ENCODE measurements at regions not wholly inside any gene's neighbourhood (a gene's known extent, or its start where the extent isn't known, plus 50 kb on each side); places are given as distances from the start of the nearest gene placed in this dataset.

DNA sequence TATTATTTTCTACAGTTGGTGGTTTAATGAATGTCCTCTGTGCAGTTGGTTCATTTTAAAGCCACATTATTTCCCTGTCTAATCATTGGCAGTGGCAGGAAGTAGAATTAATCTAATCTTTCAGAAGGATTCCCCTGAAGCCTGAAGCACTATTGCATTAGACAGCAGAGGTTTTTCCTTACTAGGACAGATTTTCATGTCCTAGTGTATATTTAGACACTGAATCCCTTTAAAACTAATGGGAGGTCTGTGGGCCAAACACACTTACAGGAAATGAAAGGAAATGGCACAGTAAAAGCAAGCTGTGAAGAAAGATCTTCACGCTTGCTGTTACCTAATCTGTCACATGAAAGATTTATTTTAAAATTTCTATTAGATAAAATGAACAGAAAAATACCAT lies 165.2 kb downstream of the SLC39A8 start:
- no peaks in the 10 kb centered on the region for H3K79me2 ChIP-seq (ENCODE audit: control insufficient read depth, insufficient read depth, low read length)
- no peak overlapping the region for H3K9ac ChIP-seq (ENCODE audit: insufficient read depth, low read length)
- no peak for TF ChIP-seq EZH2 (IDR thresholded peaks at IDR 0.05; ENCODE audit: low read length, missing control alignments)
- TF ChIP-seq, protein P1, sequence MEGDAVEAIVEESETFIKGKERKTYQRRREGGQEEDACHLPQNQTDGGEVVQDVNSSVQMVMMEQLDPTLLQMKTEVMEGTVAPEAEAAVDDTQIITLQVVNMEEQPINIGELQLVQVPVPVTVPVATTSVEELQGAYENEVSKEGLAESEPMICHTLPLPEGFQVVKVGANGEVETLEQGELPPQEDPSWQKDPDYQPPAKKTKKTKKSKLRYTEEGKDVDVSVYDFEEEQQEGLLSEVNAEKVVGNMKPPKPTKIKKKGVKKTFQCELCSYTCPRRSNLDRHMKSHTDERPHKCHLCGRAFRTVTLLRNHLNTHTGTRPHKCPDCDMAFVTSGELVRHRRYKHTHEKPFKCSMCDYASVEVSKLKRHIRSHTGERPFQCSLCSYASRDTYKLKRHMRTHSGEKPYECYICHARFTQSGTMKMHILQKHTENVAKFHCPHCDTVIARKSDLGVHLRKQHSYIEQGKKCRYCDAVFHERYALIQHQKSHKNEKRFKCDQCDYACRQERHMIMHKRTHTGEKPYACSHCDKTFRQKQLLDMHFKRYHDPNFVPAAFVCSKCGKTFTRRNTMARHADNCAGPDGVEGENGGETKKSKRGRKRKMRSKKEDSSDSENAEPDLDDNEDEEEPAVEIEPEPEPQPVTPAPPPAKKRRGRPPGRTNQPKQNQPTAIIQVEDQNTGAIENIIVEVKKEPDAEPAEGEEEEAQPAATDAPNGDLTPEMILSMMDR (conservative IDR thresholded peaks at IDR 0.05 in 1 of 2, IDR thresholded peaks at IDR 0.05 in 1 of 2; ENCODE audit: low read depth in 1 of 2, low read length in 2 of 2) = no peak
- no peaks in the 10 kb centered on the region for H4K20me1 ChIP-seq (ENCODE audit: control insufficient read depth, extremely low read depth, insufficient read depth, low read length)
- H3K36me3 ChIP-seq (ENCODE audit: control insufficient read depth, insufficient read depth, low read length) = no peaks in the 10 kb centered on the region
- no peaks in the 10 kb centered on the region for H3K4me1 ChIP-seq (ENCODE audit: control insufficient read depth, extremely low read depth, insufficient read depth, low read length)
- no peaks in the 10 kb centered on the region for H3K9me3 ChIP-seq (ENCODE audit: control insufficient read depth, insufficient read depth, low read depth, low read length)
- H3K27ac ChIP-seq (ENCODE audit: insufficient read depth, low read length) = no peak overlapping the region
- H2AFZ ChIP-seq (ENCODE audit: low read length) = no peak overlapping the region
- H3K27me3 ChIP-seq (ENCODE audit: control insufficient read depth, insufficient read depth, low read length) = no peaks in the 10 kb centered on the region
- H3K4me3 ChIP-seq (replicated peaks in 1 of 4; ENCODE audit: control extremely low read depth in 1 of 4, insufficient read depth in 1 of 4, low read depth in 3 of 4, low read length in 4 of 4) = no peak overlapping the region
- peak in 1 of 2 donors; percentile 25 for DNase-seq (ENCODE audit: low read depth in 2 of 2)
- H3K4me2 ChIP-seq (ENCODE audit: extremely low read depth, insufficient read depth, low read length) = no peak overlapping the region

DNA sequence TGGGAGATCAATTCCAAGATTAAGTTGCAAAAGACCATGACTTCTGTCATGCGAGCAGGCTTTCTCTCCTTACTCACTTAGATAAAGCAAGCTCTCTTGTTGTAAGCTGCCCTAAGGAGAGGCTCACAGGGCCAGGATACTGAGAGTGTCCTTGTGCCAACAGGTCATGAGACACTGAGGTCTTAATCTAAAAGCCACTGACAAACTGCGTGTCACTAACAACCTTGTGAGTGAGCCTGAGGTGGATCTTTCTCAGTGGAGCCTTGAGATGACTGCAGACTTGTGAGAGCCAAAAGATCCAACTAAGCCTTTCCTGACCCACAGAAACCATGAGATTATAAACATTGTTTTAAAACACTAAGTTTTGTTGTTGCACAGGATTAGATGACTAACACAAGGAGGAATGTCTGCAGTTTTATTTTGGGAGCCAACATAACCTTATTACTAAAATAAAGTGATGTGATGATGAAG lies 170.5 kb downstream of the SLC39A8 start:
- H4K20me1 ChIP-seq (ENCODE audit: control insufficient read depth, extremely low read depth, insufficient read depth, low read length) = no peaks in the 10 kb centered on the region
- H3K4me3 ChIP-seq (replicated peaks in 1 of 4; ENCODE audit: control extremely low read depth in 1 of 4, insufficient read depth in 1 of 4, low read depth in 3 of 4, low read length in 4 of 4) = no peak overlapping the region
- H3K9ac ChIP-seq (ENCODE audit: insufficient read depth, low read length) = no peak overlapping the region
- no peak overlapping the region for H3K27ac ChIP-seq (ENCODE audit: insufficient read depth, low read length)
- H3K4me1 ChIP-seq (ENCODE audit: control insufficient read depth, extremely low read depth, insufficient read depth, low read length) = no peaks in the 10 kb centered on the region
- TF ChIP-seq, protein P1 (conservative IDR thresholded peaks at IDR 0.05 in 1 of 2, IDR thresholded peaks at IDR 0.05 in 1 of 2; ENCODE audit: low read depth in 1 of 2, low read length in 2 of 2) = no peak
- TF ChIP-seq EZH2 (IDR thresholded peaks at IDR 0.05; ENCODE audit: low read length, missing control alignments) = no peak
- no peak overlapping the region for H2AFZ ChIP-seq (ENCODE audit: low read length)
- no peak overlapping the region for H3K4me2 ChIP-seq (ENCODE audit: extremely low read depth, insufficient read depth, low read length)
- H3K9me3 ChIP-seq (ENCODE audit: control insufficient read depth, insufficient read depth, low read depth, low read length) = no peaks in the 10 kb centered on the region
- DNase-seq (ENCODE audit: low read depth in 2 of 2) = peak in 1 of 2 donors; percentile 81
- H3K36me3 ChIP-seq (ENCODE audit: control insufficient read depth, insufficient read depth, low read length) = no peaks in the 10 kb centered on the region
- no peaks in the 10 kb centered on the region for H3K79me2 ChIP-seq (ENCODE audit: control insufficient read depth, insufficient read depth, low read length)
- H3K27me3 ChIP-seq (ENCODE audit: control insufficient read depth, insufficient read depth, low read length) = no peaks in the 10 kb centered on the region

DNA sequence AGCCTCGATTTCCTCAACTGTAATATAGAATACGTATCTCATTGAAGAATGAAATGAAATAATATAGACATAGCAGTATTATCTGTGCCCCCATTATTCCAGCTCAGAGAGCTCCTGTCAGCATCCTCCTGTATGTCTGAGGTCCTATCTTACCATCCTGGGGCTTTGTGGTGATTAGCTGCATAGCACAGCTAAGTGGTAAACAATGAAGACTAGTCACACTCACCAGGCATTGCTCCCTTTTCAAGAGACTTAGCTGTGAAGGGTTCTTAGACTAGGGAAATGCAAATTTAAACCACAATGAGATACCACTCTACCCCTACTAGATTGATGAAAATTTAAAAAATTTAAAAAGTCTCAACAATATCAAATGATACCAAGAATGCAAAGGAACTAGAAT lies 172.9 kb downstream of the SLC39A8 start:
- Histone ChIP-seq H3K9me3 (ENCODE audit: control insufficient read depth, insufficient read depth, low read depth, low read length) (no peaks in the 10 kb centered on the region), H3K9ac (ENCODE audit: insufficient read depth, low read length) (no peak overlapping the region), H3K4me3 (replicated peaks in 1 of 4; ENCODE audit: control extremely low read depth in 1 of 4, insufficient read depth in 1 of 4, low read depth in 3 of 4, low read length in 4 of 4) (no peak overlapping the region), H3K36me3 (ENCODE audit: control insufficient read depth, insufficient read depth, low read length) (no peaks in the 10 kb centered on the region), H3K27me3 (ENCODE audit: control insufficient read depth, insufficient read depth, low read length) (no peaks in the 10 kb centered on the region), H2AFZ (ENCODE audit: low read length) (no peak overlapping the region), H4K20me1 (ENCODE audit: control insufficient read depth, extremely low read depth, insufficient read depth, low read length) (no peaks in the 10 kb centered on the region), H3K27ac (ENCODE audit: insufficient read depth, low read length) (no peak overlapping the region), H3K4me2 (ENCODE audit: extremely low read depth, insufficient read depth, low read length) (no peak overlapping the region), H3K79me2 (ENCODE audit: control insufficient read depth, insufficient read depth, low read length) (no peaks in the 10 kb centered on the region), H3K4me1 (ENCODE audit: control insufficient read depth, extremely low read depth, insufficient read depth, low read length) (no peaks in the 10 kb centered on the region)
- TF ChIP-seq, protein P1 (conservative IDR thresholded peaks at IDR 0.05 in 1 of 2, IDR thresholded peaks at IDR 0.05 in 1 of 2; ENCODE audit: low read depth in 1 of 2, low read length in 2 of 2) = no peak
- TF ChIP-seq EZH2 (IDR thresholded peaks at IDR 0.05; ENCODE audit: low read length, missing control alignments) = no peak
- DNase-seq (ENCODE audit: low read depth in 2 of 2) = peak in 1 of 2 donors; percentile 52
